ENCODE measurements at regions not wholly inside any gene's neighbourhood (a gene's known extent, or its start where the extent isn't known, plus 50 kb on each side); places are given as distances from the start of the nearest gene placed in this dataset.
"Not testable (repeated sequence)": the region's sequence is repeated elsewhere in the genome, so short reads cannot be mapped to it uniquely, and the experiment has no call there.

GRCh38 chr11:45378516-45378915 is 92.4 kb upstream of the SYT13 start:
- no peak for DNase-seq

GRCh38 chr11:45374653-45375059 is 88.5 kb upstream of the SYT13 start:
- no peak for DNase-seq

GRCh38 chr11:45374130-45374529 is 88.0 kb upstream of the SYT13 start:
- no peak for DNase-seq

GRCh38 chr11:45373506-45374035 is 87.4 kb upstream of the SYT13 start:
- DNase-seq = no peak

- not testable (repeated sequence) for DNase-seq
Measured at GRCh38 chr11:45372414-45372813, 86.3 kb upstream of the SYT13 start.

- DNase-seq = peak; percentile 19
Measured at GRCh38 chr11:45371251-45372115, 85.3 kb upstream of the SYT13 start.

- no peak for DNase-seq
Measured at GRCh38 chr11:45369313-45369712, 83.2 kb upstream of the SYT13 start.

- no peak for DNase-seq
Measured at GRCh38 chr11:45368697-45369096, 82.6 kb upstream of the SYT13 start.

GRCh38 chr11:45366619-45367190 is 80.6 kb upstream of the SYT13 start:
- no peak for DNase-seq

- no peak for DNase-seq
Measured at GRCh38 chr11:45365961-45366618, 79.9 kb upstream of the SYT13 start.

- no peak for DNase-seq
Measured at GRCh38 chr11:45362636-45363035, 76.5 kb upstream of the SYT13 start.

- DNase-seq = no peak
Measured at GRCh38 chr11:45361551-45361950, 75.4 kb upstream of the SYT13 start.

GRCh38 chr11:45355706-45356041 is 69.5 kb upstream of the SYT13 start:
- no peak for DNase-seq

- no peak for DNase-seq
Measured at GRCh38 chr11:45354976-45355705, 69.0 kb upstream of the SYT13 start.

- no peak for DNase-seq
Measured at GRCh38 chr11:45348729-45349128, 62.6 kb upstream of the SYT13 start.

- no peak for DNase-seq
Measured at GRCh38 chr11:45347348-45348082, 61.4 kb upstream of the SYT13 start.

GRCh38 chr11:45345491-45345890 is 59.4 kb upstream of the SYT13 start:
- no peak for DNase-seq

- no peak for DNase-seq
Measured at GRCh38 chr11:45344028-45344427, 57.9 kb upstream of the SYT13 start.

GRCh38 chr11:45343444-45343843 is 57.3 kb upstream of the SYT13 start:
- DNase-seq = no peak

GRCh38 chr11:45341372-45341771 is 55.2 kb upstream of the SYT13 start:
- no peak for DNase-seq

- DNase-seq = peak; percentile 79
Measured at GRCh38 chr11:45339729-45340519, 53.8 kb upstream of the SYT13 start.

Measured in GDM1 (cell line).